ENCODE measurements at regions not wholly inside any gene's neighbourhood (a gene's known extent, or its start where the extent isn't known, plus 50 kb on each side); places are given as distances from the start of the nearest gene placed in this dataset.
"Not testable (repeated sequence)": the region's sequence is repeated elsewhere in the genome, so short reads cannot be mapped to it uniquely, and the experiment has no call there.

GRCh38 chrX:19172741-19173140, 50.5 kb upstream of the ADGRG2 start:
- no peak for DNase-seq

DNA sequence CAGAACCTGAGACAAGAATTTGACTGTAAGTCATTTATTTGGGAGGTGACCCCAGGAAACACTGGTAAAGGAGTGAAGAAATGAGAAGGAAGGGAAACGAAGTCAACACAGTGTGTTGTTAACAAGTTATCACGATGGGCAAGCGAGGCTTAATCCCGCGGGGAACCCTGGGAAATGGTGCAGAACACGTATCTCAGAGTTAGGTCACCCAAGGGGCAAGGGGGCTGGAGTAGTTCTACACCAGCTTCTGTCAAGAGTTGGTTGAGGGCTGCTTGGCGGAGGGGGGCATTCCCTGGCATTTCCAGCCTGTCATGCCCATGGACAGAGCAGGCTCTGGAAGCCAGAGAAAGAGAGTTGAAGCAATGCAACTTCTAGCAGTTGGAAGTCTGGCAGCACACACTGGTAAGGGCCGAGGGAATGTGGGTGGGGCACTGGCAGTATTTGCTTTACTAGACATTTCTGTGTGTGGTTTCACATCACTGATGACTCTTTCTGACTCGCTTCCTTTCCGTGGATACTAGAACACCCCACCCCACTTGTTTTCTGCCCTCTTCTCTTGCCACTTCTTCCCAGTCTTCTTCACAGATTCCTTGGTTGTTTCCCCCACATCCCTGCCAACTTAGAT, 52.2 kb upstream of the ADGRG2 start:
- no peak for DNase-seq

DNA sequence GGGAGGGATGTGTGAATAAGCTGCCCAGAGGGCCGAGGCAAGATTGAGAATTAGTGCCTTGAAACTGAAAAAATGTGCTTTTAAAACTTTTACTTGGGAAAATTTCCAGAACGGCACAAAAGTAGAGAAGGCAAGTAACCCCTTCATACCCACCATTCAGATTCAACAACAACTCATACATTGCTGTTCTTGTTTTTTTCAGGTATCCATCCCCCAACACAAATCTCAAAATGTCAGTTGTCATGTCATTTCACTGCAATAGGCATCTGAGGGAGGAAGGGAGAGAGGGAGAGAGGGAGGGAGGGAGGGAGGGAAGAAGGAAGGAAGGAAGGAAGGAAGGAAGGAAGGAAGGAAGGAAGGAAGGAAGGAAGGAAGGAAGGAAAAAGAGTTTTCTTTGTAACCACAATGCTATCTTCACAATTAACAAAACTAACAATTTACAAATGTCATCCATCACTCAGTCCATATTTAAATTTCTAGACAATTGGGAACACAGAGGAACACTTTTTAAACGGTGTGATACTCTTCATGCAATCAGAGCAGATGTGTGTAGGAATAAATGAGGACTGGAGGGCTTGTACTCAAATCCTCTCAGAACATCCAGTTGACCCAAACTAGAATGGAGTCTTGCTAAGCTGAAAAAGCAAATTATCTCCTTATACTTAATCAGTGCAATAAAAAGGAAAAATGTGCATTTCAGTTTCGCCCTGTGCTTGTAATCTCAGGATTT, 54.8 kb upstream of the ADGRG2 start:
- DNase-seq, result no peak

DNA sequence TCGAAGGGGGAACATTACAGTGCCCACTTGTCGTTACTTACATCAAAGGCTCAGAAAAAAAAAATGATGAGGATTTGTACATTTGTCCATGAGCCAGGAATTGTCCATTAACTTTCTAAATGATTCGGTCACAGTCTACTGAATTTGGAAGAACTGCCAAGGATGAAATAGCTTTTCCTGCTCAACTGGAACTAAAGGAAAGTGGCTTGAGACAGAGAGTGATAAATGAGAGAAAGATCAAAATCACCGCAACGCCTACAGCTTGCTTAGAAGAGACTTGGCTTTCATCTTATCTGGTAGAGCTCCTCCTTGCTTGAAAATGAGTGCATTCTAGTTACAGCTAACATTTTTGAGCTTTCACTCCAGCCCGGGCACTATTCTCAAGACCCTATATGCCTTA, 55.5 kb upstream of the ADGRG2 start:
- no peak for DNase-seq

- no peak for DNase-seq
Measured at GRCh38 chrX:19178402-19178801, 56.1 kb upstream of the ADGRG2 start.

GRCh38 chrX:19179389-19179788, 57.1 kb upstream of the ADGRG2 start:
- no peak for DNase-seq

GRCh38 chrX:19181345-19181744, 59.1 kb upstream of the ADGRG2 start:
- no peak for DNase-seq

- no peak for DNase-seq
Measured at GRCh38 chrX:19182785-19183184, 60.5 kb upstream of the ADGRG2 start.

- DNase-seq, result no peak
Measured at GRCh38 chrX:19183761-19184477, 61.7 kb upstream of the ADGRG2 start.

DNA sequence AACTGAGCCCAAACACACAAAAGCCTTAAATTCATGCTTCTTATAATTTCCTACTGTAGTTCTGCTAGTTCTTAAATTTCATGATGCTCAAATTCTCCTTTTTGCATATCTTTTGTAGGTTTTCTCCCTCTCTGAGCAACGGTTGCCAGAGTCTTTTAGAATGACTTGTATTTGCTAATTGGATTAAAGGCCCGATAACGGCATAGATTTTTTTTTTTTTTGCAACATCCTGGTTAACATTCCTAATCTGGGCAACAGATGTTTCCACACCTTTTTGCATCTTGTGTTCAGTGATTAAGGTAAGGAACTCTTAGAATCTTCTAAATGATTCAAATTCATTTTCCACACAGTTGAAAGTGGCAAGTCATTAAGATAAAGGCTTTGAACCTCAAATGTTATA, 66.3 kb upstream of the ADGRG2 start:
- DNase-seq, result peak; percentile 51

- no peak for DNase-seq
Measured at GRCh38 chrX:19190902-19191301, 68.6 kb upstream of the ADGRG2 start.

- no peak for DNase-seq
Measured at GRCh38 chrX:19193565-19193964, 71.3 kb upstream of the ADGRG2 start.

GRCh38 chrX:19194285-19195242, 72.3 kb upstream of the ADGRG2 start:
- DNase-seq, result no peak

GRCh38 chrX:19195243-19195610, 73.0 kb upstream of the ADGRG2 start:
- no peak for DNase-seq

DNA sequence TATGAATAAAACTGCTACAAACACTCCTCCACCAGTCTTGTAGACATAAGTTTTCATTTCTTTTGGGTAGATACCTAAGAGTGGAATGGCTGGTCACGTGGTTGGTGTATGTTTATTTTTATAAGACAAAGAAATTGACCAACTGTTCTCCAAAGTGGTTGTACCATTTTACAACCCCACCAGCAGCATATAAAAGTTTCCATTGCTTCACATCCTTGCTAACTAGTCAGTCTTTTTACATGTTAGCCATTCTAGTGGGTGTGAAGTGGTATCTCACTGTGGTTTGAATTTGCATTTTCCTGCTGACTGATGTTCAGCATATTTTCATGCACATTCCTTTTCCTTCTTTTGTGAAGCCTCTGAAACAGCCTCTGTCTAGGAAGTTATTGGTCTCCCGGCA, 76.2 kb upstream of the ADGRG2 start:
- no peak for DNase-seq

GRCh38 chrX:19202171-19202570, 79.9 kb upstream of the ADGRG2 start:
- no peak for DNase-seq

GRCh38 chrX:19204636-19205035, 82.4 kb upstream of the ADGRG2 start:
- no peak for DNase-seq

GRCh38 chrX:19212037-19212436, 89.8 kb upstream of the ADGRG2 start:
- DNase-seq, result no peak

- DNase-seq, result no peak
Measured at GRCh38 chrX:19213610-19214152, 91.4 kb upstream of the ADGRG2 start.

GRCh38 chrX:19214311-19214710, 92.0 kb upstream of the ADGRG2 start:
- DNase-seq, result no peak

DNA sequence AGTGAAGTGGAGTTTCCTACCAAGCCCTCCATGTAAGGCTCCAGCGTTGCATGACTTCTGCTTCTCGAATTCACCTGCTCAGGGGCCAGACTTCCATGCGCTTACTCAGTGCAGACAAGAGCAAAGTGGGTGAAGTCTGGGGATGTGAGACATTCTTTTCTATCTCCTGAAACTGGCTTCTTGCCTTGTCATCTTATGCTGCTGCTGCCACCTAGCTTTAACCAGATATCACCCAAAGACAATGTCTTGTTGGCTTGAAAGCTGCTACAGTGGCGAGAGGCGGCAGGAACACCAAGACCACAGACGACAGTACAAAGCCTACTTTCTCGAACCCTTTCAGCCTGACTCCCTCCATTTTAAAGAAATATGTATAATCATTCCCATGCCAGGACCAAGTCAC, 103.6 kb upstream of the ADGRG2 start:
- DNase-seq, result no peak

- not testable (repeated sequence) for DNase-seq
Measured at GRCh38 chrX:19229896-19230295, 107.6 kb upstream of the ADGRG2 start.

- no peak for DNase-seq
Measured at GRCh38 chrX:19237901-19238300, 105.8 kb upstream of the PDHA1 start.
